ENCODE measurements at regions not wholly inside any gene's neighbourhood (a gene's known extent, or its start where the extent isn't known, plus 50 kb on each side); places are given as distances from the start of the nearest gene placed in this dataset.

DNA sequence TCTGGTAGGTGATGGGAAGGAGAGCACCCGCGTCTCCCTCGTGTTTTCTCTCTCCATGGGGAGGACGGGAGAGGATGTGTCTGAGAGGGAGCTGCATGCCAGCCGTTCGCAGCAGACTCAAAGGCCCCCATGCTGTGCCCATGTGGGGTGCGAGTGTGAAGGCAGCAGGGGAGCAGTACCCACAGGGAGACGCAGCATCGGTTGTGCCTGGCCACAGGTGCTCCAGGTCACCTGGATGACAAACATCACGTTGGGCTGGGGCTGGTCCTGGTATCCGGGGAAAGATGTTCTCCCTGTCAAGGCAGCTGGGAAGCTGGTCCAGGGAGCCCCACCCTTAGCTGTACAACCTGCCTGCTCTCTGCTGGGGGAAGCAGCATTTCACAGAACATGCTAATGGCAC, 119.5 kb upstream of the SALL3 start:
- no peak overlapping the region for H3K27ac ChIP-seq (ENCODE audit: low read length)
- H3K4me3 ChIP-seq (ENCODE audit: low read length) = no peak overlapping the region
- no peaks in the 10 kb centered on the region for H3K4me1 ChIP-seq (ENCODE audit: low read length)
- H3K4me2 ChIP-seq (ENCODE audit: low read length) = no peak overlapping the region
- H3K27me3 ChIP-seq (ENCODE audit: low read depth, low read length) = no peaks in the 10 kb centered on the region
- no peaks in the 10 kb centered on the region for H3K36me3 ChIP-seq (replicated peaks; ENCODE audit: low read depth, low read length)
- H2AFZ ChIP-seq (ENCODE audit: low read depth, low read length) = no peak overlapping the region
- no peaks in the 10 kb centered on the region for H4K20me1 ChIP-seq (ENCODE audit: insufficient read depth, low read length)
- 0 out of 2 replicates have a peak, but pooled peaks cover 13% of the 10 kb centered on the region for H3K9me3 ChIP-seq (ENCODE audit: insufficient read depth, low read length)
- no peak overlapping the region for H3K9ac ChIP-seq (ENCODE audit: low read length)
- H3K79me2 ChIP-seq (ENCODE audit: low read length) = no peaks in the 10 kb centered on the region
- TF ChIP-seq, protein P1, sequence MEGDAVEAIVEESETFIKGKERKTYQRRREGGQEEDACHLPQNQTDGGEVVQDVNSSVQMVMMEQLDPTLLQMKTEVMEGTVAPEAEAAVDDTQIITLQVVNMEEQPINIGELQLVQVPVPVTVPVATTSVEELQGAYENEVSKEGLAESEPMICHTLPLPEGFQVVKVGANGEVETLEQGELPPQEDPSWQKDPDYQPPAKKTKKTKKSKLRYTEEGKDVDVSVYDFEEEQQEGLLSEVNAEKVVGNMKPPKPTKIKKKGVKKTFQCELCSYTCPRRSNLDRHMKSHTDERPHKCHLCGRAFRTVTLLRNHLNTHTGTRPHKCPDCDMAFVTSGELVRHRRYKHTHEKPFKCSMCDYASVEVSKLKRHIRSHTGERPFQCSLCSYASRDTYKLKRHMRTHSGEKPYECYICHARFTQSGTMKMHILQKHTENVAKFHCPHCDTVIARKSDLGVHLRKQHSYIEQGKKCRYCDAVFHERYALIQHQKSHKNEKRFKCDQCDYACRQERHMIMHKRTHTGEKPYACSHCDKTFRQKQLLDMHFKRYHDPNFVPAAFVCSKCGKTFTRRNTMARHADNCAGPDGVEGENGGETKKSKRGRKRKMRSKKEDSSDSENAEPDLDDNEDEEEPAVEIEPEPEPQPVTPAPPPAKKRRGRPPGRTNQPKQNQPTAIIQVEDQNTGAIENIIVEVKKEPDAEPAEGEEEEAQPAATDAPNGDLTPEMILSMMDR (IDR thresholded peaks at IDR 0.05; ENCODE audit: low read depth, low read length) = no peak
- TF ChIP-seq EZH2phosphoT487 (IDR thresholded peaks at IDR 0.05; ENCODE audit: low read depth) = no peak

GRCh38 chr18:78861116-78861515, 118.5 kb upstream of the SALL3 start:
- Histone ChIP-seq H3K4me1 (ENCODE audit: low read length) (no peaks in the 10 kb centered on the region), H3K27ac (ENCODE audit: low read length) (no peak overlapping the region), H4K20me1 (ENCODE audit: insufficient read depth, low read length) (no peaks in the 10 kb centered on the region), H3K36me3 (replicated peaks; ENCODE audit: low read depth, low read length) (no peaks in the 10 kb centered on the region), H3K79me2 (ENCODE audit: low read length) (no peaks in the 10 kb centered on the region), H3K4me2 (ENCODE audit: low read length) (no peak overlapping the region), H3K9me3 (ENCODE audit: insufficient read depth, low read length) (0 out of 2 replicates have a peak, but pooled peaks cover 13% of the 10 kb centered on the region), H3K27me3 (ENCODE audit: low read depth, low read length) (no peaks in the 10 kb centered on the region), H3K4me3 (ENCODE audit: low read length) (no peak overlapping the region), H2AFZ (ENCODE audit: low read depth, low read length) (no peak overlapping the region), H3K9ac (ENCODE audit: low read length) (no peak overlapping the region)
- TF ChIP-seq EZH2phosphoT487 (IDR thresholded peaks at IDR 0.05; ENCODE audit: low read depth) = no peak
- TF ChIP-seq, protein P1 (IDR thresholded peaks at IDR 0.05; ENCODE audit: low read depth, low read length) = no peak

GRCh38 chr18:78861706-78862105, 117.9 kb upstream of the SALL3 start:
- no peaks in the 10 kb centered on the region for H4K20me1 ChIP-seq (ENCODE audit: insufficient read depth, low read length)
- 0 out of 2 replicates have a peak, but pooled peaks cover 9% of the 10 kb centered on the region for H3K9me3 ChIP-seq (ENCODE audit: insufficient read depth, low read length)
- no peaks in the 10 kb centered on the region for H3K4me1 ChIP-seq (ENCODE audit: low read length)
- no peak overlapping the region for H3K4me2 ChIP-seq (ENCODE audit: low read length)
- no peaks in the 10 kb centered on the region for H3K79me2 ChIP-seq (ENCODE audit: low read length)
- H3K27ac ChIP-seq (ENCODE audit: low read length) = no peak overlapping the region
- no peaks in the 10 kb centered on the region for H3K36me3 ChIP-seq (replicated peaks; ENCODE audit: low read depth, low read length)
- H3K9ac ChIP-seq (ENCODE audit: low read length) = no peak overlapping the region
- H3K27me3 ChIP-seq (ENCODE audit: low read depth, low read length) = no peaks in the 10 kb centered on the region
- TF ChIP-seq, protein P1 (IDR thresholded peaks at IDR 0.05; ENCODE audit: low read depth, low read length) = no peak
- TF ChIP-seq EZH2phosphoT487 (IDR thresholded peaks at IDR 0.05; ENCODE audit: low read depth) = no peak
- H2AFZ ChIP-seq (ENCODE audit: low read depth, low read length) = no peak overlapping the region
- no peak overlapping the region for H3K4me3 ChIP-seq (ENCODE audit: low read length)

GRCh38 chr18:78862395-78862794, 117.2 kb upstream of the SALL3 start:
- no peak overlapping the region for H3K4me3 ChIP-seq (ENCODE audit: low read length)
- no peaks in the 10 kb centered on the region for H3K27me3 ChIP-seq (ENCODE audit: low read depth, low read length)
- no peaks in the 10 kb centered on the region for H3K79me2 ChIP-seq (ENCODE audit: low read length)
- no peaks in the 10 kb centered on the region for H4K20me1 ChIP-seq (ENCODE audit: insufficient read depth, low read length)
- H3K9me3 ChIP-seq (ENCODE audit: insufficient read depth, low read length) = 0 out of 2 replicates have a peak, but pooled peaks cover 7% of the 10 kb centered on the region
- H3K4me1 ChIP-seq (ENCODE audit: low read length) = no peaks in the 10 kb centered on the region
- no peak for TF ChIP-seq EZH2phosphoT487 (IDR thresholded peaks at IDR 0.05; ENCODE audit: low read depth)
- no peak overlapping the region for H3K9ac ChIP-seq (ENCODE audit: low read length)
- no peak overlapping the region for H2AFZ ChIP-seq (ENCODE audit: low read depth, low read length)
- no peak overlapping the region for H3K27ac ChIP-seq (ENCODE audit: low read length)
- no peak overlapping the region for H3K4me2 ChIP-seq (ENCODE audit: low read length)
- no peaks in the 10 kb centered on the region for H3K36me3 ChIP-seq (replicated peaks; ENCODE audit: low read depth, low read length)
